CD14-positive monocyte (primary cell): ENCODE measurements at regions not wholly inside any gene's neighbourhood (a gene's known extent, or its start where the extent isn't known, plus 50 kb on each side); places are given as distances from the start of the nearest gene placed in this dataset.

ENCODE experiments used
- DNase-seq, 3 donors: peaks; one replicate each; pipeline ENCODE4 v3.0.0-alpha.2; 2011 to 2022
- H2AFZ ChIP-seq: 2 replicates; pipeline ENCODE4 v1.6.0; 2012; ENCODE audit warnings: mild to moderate bottlenecking, low read depth, low read length, inconsistent platforms; ENCODE audit not compliant: insufficient read depth, poor library complexity, severe bottlenecking
- H3K27ac ChIP-seq, 2 donors: 1 replicate in 1 of 2; 2 replicates in 1 of 2; pipeline ENCODE4 v1.5.1; 2012 to 2013; ENCODE audit warnings: low read length in 2 of 2, control low read depth in 1 of 2, inconsistent platforms in 1 of 2, low read depth in 1 of 2, mild to moderate bottlenecking in 1 of 2
- H3K27me3 ChIP-seq, 2 donors: one replicate each; pipeline versions ENCODE4 v1.6.0 to v1.6.1; 2011 to 2013; ENCODE audit warnings: low read length in 2 of 2; ENCODE audit not compliant: control insufficient read depth in 2 of 2, insufficient read depth in 2 of 2
- H3K36me3 ChIP-seq, 2 donors: replicated peaks in 1 of 2; 1 replicate in 1 of 2; 2 replicates in 1 of 2; pipeline versions ENCODE4 v1.5.1 to v1.6.1; 2012 to 2013; ENCODE audit warnings: low read length in 2 of 2, control low read depth in 1 of 2, inconsistent platforms in 1 of 2, mild to moderate bottlenecking in 1 of 2; ENCODE audit not compliant: insufficient read depth in 2 of 2, control insufficient read depth in 1 of 2
- H3K4me1 ChIP-seq, 2 donors: 1 replicate in 1 of 2; 2 replicates in 1 of 2; pipeline versions ENCODE4 v1.5.1 to v1.6.1; 2012 to 2013; ENCODE audit warnings: low read length in 2 of 2, control low read depth in 1 of 2, inconsistent platforms in 1 of 2, mild to moderate bottlenecking in 1 of 2, moderate library complexity in 1 of 2; ENCODE audit not compliant: insufficient read depth in 2 of 2, control insufficient read depth in 1 of 2
- H3K4me2 ChIP-seq: replicated peaks from 2 replicates; pipeline ENCODE3; 2012; ENCODE audit warnings: low read length, moderate library complexity, mild to moderate bottlenecking; ENCODE audit not compliant: poor library complexity, severe bottlenecking; ENCODE audit errors: extremely low read depth
- H3K4me3 ChIP-seq, 3 experiments: fragments of 200-600 bp in 1 of 3; sonication (generic) in 1 of 3; replicated peaks in 1 of 3; 1 replicate in 2 of 3; 2 replicates in 1 of 3; pipeline ENCODE4 v1.5.1; 2011 to 2013; ENCODE audit warnings: low read length in 3 of 3, mild to moderate bottlenecking in 3 of 3, control low read depth in 2 of 3, low read depth in 2 of 3, inconsistent platforms in 1 of 3, moderate library complexity in 1 of 3
- H3K79me2 ChIP-seq: 2 replicates; pipeline ENCODE4 v1.6.0; 2012; ENCODE audit warnings: mild to moderate bottlenecking, control low read depth, inconsistent platforms, low read length, moderate library complexity; ENCODE audit not compliant: insufficient read depth
- H3K9ac ChIP-seq: 2 replicates; pipeline ENCODE4 v1.6.0; 2017; ENCODE audit warnings: low read length, mild to moderate bottlenecking; ENCODE audit not compliant: insufficient read depth, poor library complexity, severe bottlenecking
- H3K9me3 ChIP-seq, 2 donors: replicated peaks in 1 of 2; 1 replicate in 1 of 2; 2 replicates in 1 of 2; pipeline versions ENCODE4 v1.5.1 to v1.6.1; 2012 to 2013; ENCODE audit warnings: low read length in 2 of 2, control low read depth in 1 of 2; ENCODE audit not compliant: control insufficient read depth in 1 of 2, insufficient read depth in 1 of 2
- H4K20me1 ChIP-seq: 2 replicates; pipeline ENCODE4 v1.6.0; 2012; ENCODE audit warnings: mild to moderate bottlenecking, low read length, control low read depth, moderate library complexity; ENCODE audit not compliant: insufficient read depth
- H3K27ac Mint-ChIP-seq, 7 donors: one replicate each; pipeline ENCODE4 v1.8.0; 2020; ENCODE audit warnings: mild to moderate bottlenecking in 7 of 7, mixed read lengths in 7 of 7, moderate library complexity in 6 of 7, inconsistent platforms in 2 of 7
- H3K27me3 Mint-ChIP-seq, 3 donors: one replicate each; pipeline ENCODE4 v1.8.0; 2021 to 2022; ENCODE audit warnings: low read depth in 3 of 3, mild to moderate bottlenecking in 3 of 3, mixed read lengths in 3 of 3, moderate library complexity in 3 of 3, inconsistent platforms in 1 of 3
- H3K36me3 Mint-ChIP-seq, 2 donors: one replicate each; pipeline ENCODE4 v1.8.0; 2020; ENCODE audit warnings: mixed read lengths in 2 of 2, inconsistent platforms in 1 of 2, mild to moderate bottlenecking in 1 of 2
- H3K4me1 Mint-ChIP-seq: one replicate; pipeline ENCODE4 v1.8.0; 2020; ENCODE audit warnings: mild to moderate bottlenecking, mixed read lengths
- H3K4me3 Mint-ChIP-seq, 2 donors: one replicate each; pipeline ENCODE4 v1.8.0; 2020; ENCODE audit warnings: mild to moderate bottlenecking in 2 of 2, mixed read lengths in 2 of 2, moderate library complexity in 1 of 2
- H3K9me3 Mint-ChIP-seq, 7 donors: one replicate each; pipeline ENCODE4 v1.8.0; 2020 to 2022; ENCODE audit warnings: mixed read lengths in 7 of 7, mild to moderate bottlenecking in 6 of 7, moderate library complexity in 6 of 7, inconsistent platforms in 2 of 7
- CTCF ChIP-seq: fragments of 200-600 bp; IDR thresholded peaks from one replicate; pipeline ENCODE4 v1.8.0; 2022; ENCODE audit warnings: antibody characterized with exemption, mild to moderate bottlenecking
- WGBS: methylation state at CpG from one replicate; pipeline ENCODE4 v1.1.5; 2013; ENCODE audit warnings: missing lambda C conversion rate; ENCODE audit not compliant: insufficient coverage; 5-methylcytosine and 5-hydroxymethylcytosine counted together
- intact Hi-C, 2 donors: fragments of 100-400 bp; cut with micrococcal nuclease; formaldehyde crosslinking; loops; one replicate each; pipeline versions ENCODE4 v1.15.0 to v1.15.1; 2023

- H3K79me2 ChIP-seq: no peaks in the 10 kb centered on the region
- H3K9ac ChIP-seq: no peak overlapping the region
- intact Hi-C loops: no loop called here
- TF ChIP-seq CTCF: no peak
- no peak overlapping the region for H2AFZ ChIP-seq
- WGBS: 100% methylated on average over 6 of the region's 6 CpGs
- H3K36me3 ChIP-seq: no peaks in the 10 kb centered on the region
- no peak overlapping the region for H3K27ac ChIP-seq
- DNase-seq: no peak
- Mint-ChIP-seq H3K4me3 (no peak overlapping the region), H3K36me3 (peaks cover 0 to 7% of the 10 kb centered on the region in 2 donors), H3K27ac (peak overlapping the region in 1 of 7 donors; percentile 2), H3K4me1 (peaks cover 56% of the 10 kb centered on the region), H3K9me3 (no peaks in the 10 kb centered on the region), H3K27me3 (peaks cover 0 to 5% (median 0%) of the 10 kb centered on the region in 3 donors)
- no peak overlapping the region for H3K4me2 ChIP-seq
- no peaks in the 10 kb centered on the region for H4K20me1 ChIP-seq
- no peaks in the 10 kb centered on the region for H3K9me3 ChIP-seq
- H3K4me1 ChIP-seq: peaks cover 57 to 59% of the 10 kb centered on the region in 2 donors
- no peak overlapping the region for H3K4me3 ChIP-seq
- no peaks in the 10 kb centered on the region for H3K27me3 ChIP-seq
Observed at GRCh38 chr10:88060762-88061161, 197.3 kb downstream of the PTEN start.

GRCh38 chr10:88062385-88062784 lies 199.0 kb downstream of the PTEN start:
- peak overlapping the region in 1 of 3 experiments; percentile 39 for H3K4me3 ChIP-seq
- TF ChIP-seq CTCF: no peak
- no peaks in the 10 kb centered on the region for H3K27me3 ChIP-seq
- H3K4me2 ChIP-seq: peak overlapping the region; percentile 44
- peaks cover 0 to 3% (median 0%) of the 10 kb centered on the region in 3 donors for H3K27me3 Mint-ChIP-seq
- H2AFZ ChIP-seq: peak overlapping the region; percentile 34
- peak overlapping the region; percentile 86 to 97 (median 91) for H3K27ac Mint-ChIP-seq
- peak overlapping the region in 1 of 2 donors; percentile 71 for H3K4me3 Mint-ChIP-seq
- H3K79me2 ChIP-seq: no peaks in the 10 kb centered on the region
- peak in 1 of 3 donors; percentile 22 for DNase-seq
- no peak overlapping the region for H3K9ac ChIP-seq
- H3K27ac ChIP-seq: peak overlapping the region in 1 of 2 donors; percentile 91
- WGBS: 17% methylated on average over 5 of the region's 6 CpGs
- H4K20me1 ChIP-seq: no peaks in the 10 kb centered on the region
- intact Hi-C loops: no loop called here
- peaks cover 74 to 75% of the 10 kb centered on the region in 2 donors for H3K4me1 ChIP-seq
- H3K36me3 Mint-ChIP-seq: peaks cover 0 to 7% of the 10 kb centered on the region in 2 donors
- no peaks in the 10 kb centered on the region for H3K9me3 ChIP-seq
- no peaks in the 10 kb centered on the region for H3K9me3 Mint-ChIP-seq
- no peaks in the 10 kb centered on the region for H3K36me3 ChIP-seq
- H3K4me1 Mint-ChIP-seq: peaks cover 72% of the 10 kb centered on the region
